ENCODE measurements at regions not wholly inside any gene's neighbourhood (a gene's known extent, or its start where the extent isn't known, plus 50 kb on each side); places are given as distances from the start of the nearest gene placed in this dataset.
"Not testable (repeated sequence)": the region's sequence is repeated elsewhere in the genome, so short reads cannot be mapped to it uniquely, and the experiment has no call there.

GRCh38 chr17:68097161-68097805 is 61.7 kb downstream of the KPNA2 start:
- DNase-seq (ENCODE audit: low read depth in 4 of 4, low spot score in 2 of 4), result no peak

GRCh38 chr17:68099341-68099753 is 63.8 kb downstream of the KPNA2 start:
- DNase-seq (ENCODE audit: low read depth in 4 of 4, low spot score in 2 of 4), result not testable (repeated sequence)

- no peak for DNase-seq (ENCODE audit: low read depth in 4 of 4, low spot score in 2 of 4)
Observed at GRCh38 chr17:68100000-68100641, 64.6 kb downstream of the KPNA2 start.

- peak in 3 of 4 donors; percentile 79 to 88 (median 87) for DNase-seq (ENCODE audit: low read depth in 4 of 4, low spot score in 2 of 4)
Observed at GRCh38 chr17:68101075-68101986, 65.8 kb downstream of the KPNA2 start.

GRCh38 chr17:68101987-68102314 is 66.4 kb downstream of the KPNA2 start:
- peak in 1 of 4 donors; percentile 37 for DNase-seq (ENCODE audit: low read depth in 4 of 4, low spot score in 2 of 4)

GRCh38 chr17:68102318-68102758 is 66.8 kb downstream of the KPNA2 start:
- DNase-seq (ENCODE audit: low read depth in 4 of 4, low spot score in 2 of 4), result no peak

- no peak for DNase-seq (ENCODE audit: low read depth in 4 of 4, low spot score in 2 of 4)
Observed at GRCh38 chr17:68103148-68103547, 67.6 kb downstream of the KPNA2 start.

- DNase-seq (ENCODE audit: low read depth in 4 of 4, low spot score in 2 of 4), result no peak
Observed at GRCh38 chr17:68106085-68106484, 70.5 kb downstream of the KPNA2 start.

GRCh38 chr17:68107373-68107772 is 71.8 kb downstream of the KPNA2 start:
- DNase-seq (ENCODE audit: low read depth in 4 of 4, low spot score in 2 of 4), result no peak

- DNase-seq (ENCODE audit: low read depth in 4 of 4, low spot score in 2 of 4), result no peak
Observed at GRCh38 chr17:68108313-68109000, 72.9 kb downstream of the KPNA2 start.

- not testable (repeated sequence) for DNase-seq (ENCODE audit: low read depth in 4 of 4, low spot score in 2 of 4)
Observed at GRCh38 chr17:68109404-68109803, 73.9 kb downstream of the KPNA2 start.

GRCh38 chr17:68116211-68116610 is 80.7 kb downstream of the KPNA2 start:
- DNase-seq (ENCODE audit: low read depth in 4 of 4, low spot score in 2 of 4), result not testable (repeated sequence)

GRCh38 chr17:68122587-68122986 is 87.1 kb downstream of the KPNA2 start:
- no peak for DNase-seq (ENCODE audit: low read depth in 4 of 4, low spot score in 2 of 4)

GRCh38 chr17:68125111-68125870 is 89.8 kb downstream of the KPNA2 start:
- no peak for DNase-seq (ENCODE audit: low read depth in 4 of 4, low spot score in 2 of 4)

- DNase-seq (ENCODE audit: low read depth in 4 of 4, low spot score in 2 of 4), result no peak
Observed at GRCh38 chr17:68127914-68128313, 92.4 kb downstream of the KPNA2 start.

- DNase-seq (ENCODE audit: low read depth in 4 of 4, low spot score in 2 of 4), result no peak
Observed at GRCh38 chr17:68131456-68131855, 95.9 kb downstream of the KPNA2 start.

- DNase-seq (ENCODE audit: low read depth in 4 of 4, low spot score in 2 of 4), result no peak
Observed at GRCh38 chr17:68133346-68134045, 98.0 kb downstream of the KPNA2 start.

- DNase-seq (ENCODE audit: low read depth in 4 of 4, low spot score in 2 of 4), result no peak
Observed at GRCh38 chr17:68134046-68134637, 98.6 kb downstream of the KPNA2 start.

GRCh38 chr17:68134731-68135130 is 99.2 kb downstream of the KPNA2 start:
- DNase-seq (ENCODE audit: low read depth in 4 of 4, low spot score in 2 of 4), result no peak
